NCI-H2227 (cell line): ENCODE measurements at regions not wholly inside any gene's neighbourhood (a gene's known extent, or its start where the extent isn't known, plus 50 kb on each side); places are given as distances from the start of the nearest gene placed in this dataset.

Experiments used
- DNase-seq: peaks from one replicate; lab custom pipeline; 2025; ENCODE audit not compliant: unreplicated experiment; lab: John Stamatoyannopoulos, UW

- no peak for DNase-seq
Measured at GRCh38 chr13:54841682-54842081, 1813.1 kb downstream of the OLFM4 start.

GRCh38 chr13:54845351-54845965, 1816.8 kb downstream of the OLFM4 start:
- DNase-seq, result no peak

- DNase-seq, result no peak
Measured at GRCh38 chr13:54852831-54853230, 1824.2 kb downstream of the OLFM4 start.

GRCh38 chr13:54859827-54860226, 1831.2 kb downstream of the OLFM4 start:
- no peak for DNase-seq

- no peak for DNase-seq
Measured at GRCh38 chr13:54875111-54875510, 1846.5 kb downstream of the OLFM4 start.

GRCh38 chr13:54879036-54879435, 1850.4 kb downstream of the OLFM4 start:
- DNase-seq, result no peak

- no peak for DNase-seq
Measured at GRCh38 chr13:54884682-54885081, 1856.1 kb downstream of the OLFM4 start.

- no peak for DNase-seq
Measured at GRCh38 chr13:54890976-54891375, 1862.4 kb downstream of the OLFM4 start.

- no peak for DNase-seq
Measured at GRCh38 chr13:54901316-54901715, 1872.7 kb downstream of the OLFM4 start.

- DNase-seq, result no peak
Measured at GRCh38 chr13:54912367-54912766, 1883.8 kb downstream of the OLFM4 start.

- DNase-seq, result no peak
Measured at GRCh38 chr13:54913668-54914067, 1885.1 kb downstream of the OLFM4 start.

GRCh38 chr13:54927538-54927937, 1898.9 kb downstream of the OLFM4 start:
- DNase-seq, result no peak

GRCh38 chr13:54928071-54928470, 1899.5 kb downstream of the OLFM4 start:
- no peak for DNase-seq

- no peak for DNase-seq
Measured at GRCh38 chr13:54934121-54934520, 1905.5 kb downstream of the OLFM4 start.

GRCh38 chr13:54945973-54946372, 1917.4 kb downstream of the OLFM4 start:
- no peak for DNase-seq

- DNase-seq, result no peak
Measured at GRCh38 chr13:54949735-54950134, 1921.1 kb downstream of the OLFM4 start.

GRCh38 chr13:54950546-54950945, 1921.9 kb downstream of the OLFM4 start:
- DNase-seq, result no peak

- no peak for DNase-seq
Measured at GRCh38 chr13:54953786-54954185, 1925.2 kb downstream of the OLFM4 start.

- no peak for DNase-seq
Measured at GRCh38 chr13:54958781-54959180, 1930.2 kb downstream of the OLFM4 start.

- no peak for DNase-seq
Measured at GRCh38 chr13:54965881-54966280, 1937.3 kb downstream of the OLFM4 start.

GRCh38 chr13:54972838-54973237, 1944.2 kb downstream of the OLFM4 start:
- no peak for DNase-seq

GRCh38 chr13:54975676-54976075, 1947.1 kb downstream of the OLFM4 start:
- no peak for DNase-seq

GRCh38 chr13:54980651-54981050, 1952.0 kb downstream of the OLFM4 start:
- no peak for DNase-seq
